ENCODE measurements at regions not wholly inside any gene's neighbourhood (a gene's known extent, or its start where the extent isn't known, plus 50 kb on each side); places are given as distances from the start of the nearest gene placed in this dataset.

GRCh38 chr14:62062645-62063044 lies 300.4 kb downstream of the SNAPC1 start:
- Mint-ChIP-seq H3K36me3 (no peaks in the 10 kb centered on the region), H3K4me1 (peaks cover 0 to 6% (median 0%) of the 10 kb centered on the region in 4 donors), H3K27ac (no peak overlapping the region), H3K4me3 (no peak overlapping the region), H3K27me3 (peaks cover 0 to 4% (median 3%) of the 10 kb centered on the region in 5 donors), H3K9me3 (no peaks in the 10 kb centered on the region)
- POLR2A ChIA-PET = no interaction called here
- no peak for DNase-seq
- ATAC-seq = no peak

- Mint-ChIP-seq H3K27ac (no peak overlapping the region), H3K9me3 (no peaks in the 10 kb centered on the region), H3K27me3 (peaks cover 0 to 6% (median 3%) of the 10 kb centered on the region in 5 donors), H3K36me3 (no peaks in the 10 kb centered on the region), H3K4me1 (peaks cover 0 to 6% (median 0%) of the 10 kb centered on the region in 4 donors), H3K4me3 (no peak overlapping the region)
- DNase-seq (no peak), ATAC-seq (no peak)
- POLR2A ChIA-PET = no interaction called here
Measured at GRCh38 chr14:62064751-62065323, 302.6 kb downstream of the SNAPC1 start.

- no peak for DNase-seq
- H3K4me3 Mint-ChIP-seq = no peak overlapping the region
- H3K27me3 Mint-ChIP-seq = peaks cover 0 to 6% (median 3%) of the 10 kb centered on the region in 5 donors
- no peaks in the 10 kb centered on the region for H3K36me3 Mint-ChIP-seq
- POLR2A ChIA-PET = no interaction called here
- no peaks in the 10 kb centered on the region for H3K9me3 Mint-ChIP-seq
- no peak for ATAC-seq
- peaks cover 0 to 5% (median 0%) of the 10 kb centered on the region in 4 donors for H3K4me1 Mint-ChIP-seq
- no peak overlapping the region for H3K27ac Mint-ChIP-seq
Measured at GRCh38 chr14:62066304-62066703, 304.1 kb downstream of the SNAPC1 start.

- Mint-ChIP-seq H3K27me3 (peaks cover 0 to 4% (median 0%) of the 10 kb centered on the region in 5 donors), H3K4me3 (no peak overlapping the region), H3K36me3 (no peaks in the 10 kb centered on the region), H3K27ac (no peak overlapping the region), H3K4me1 (peaks cover 0 to 3% (median 0%) of the 10 kb centered on the region in 4 donors), H3K9me3 (no peaks in the 10 kb centered on the region)
- ATAC-seq = no peak
- POLR2A ChIA-PET = no interaction called here
- DNase-seq = no peak
Measured at GRCh38 chr14:62071039-62071438, 308.8 kb downstream of the SNAPC1 start.

GRCh38 chr14:62076368-62076767 lies 314.1 kb downstream of the SNAPC1 start:
- Mint-ChIP-seq H3K4me1 (peaks cover 22 to 50% (median 28%) of the 10 kb centered on the region in 4 donors), H3K4me3 (no peak overlapping the region), H3K27ac (no peak overlapping the region), H3K36me3 (no peaks in the 10 kb centered on the region), H3K27me3 (peaks cover 0 to 4% (median 0%) of the 10 kb centered on the region in 5 donors), H3K9me3 (no peaks in the 10 kb centered on the region)
- DNase-seq = no peak
- ATAC-seq = no peak
- POLR2A ChIA-PET = no interaction called here

GRCh38 chr14:62076825-62077605 lies 314.8 kb downstream of the SNAPC1 start:
- ATAC-seq = no peak
- no peak for DNase-seq
- Mint-ChIP-seq H3K4me1 (peaks cover 27 to 57% (median 34%) of the 10 kb centered on the region in 4 donors), H3K27ac (peak overlapping the region in 9 of 10 donors; percentile 12 to 68 (median 49)), H3K36me3 (no peaks in the 10 kb centered on the region), H3K4me3 (peak overlapping the region in 9 of 10 donors; percentile 18 to 77 (median 64)), H3K27me3 (peaks cover 0 to 4% (median 0%) of the 10 kb centered on the region in 5 donors), H3K9me3 (no peaks in the 10 kb centered on the region)
- POLR2A ChIA-PET = interaction anchor here (0.6 to 0.7 kb wide), 3 partner anchors 46 to 603 kb away, joined by 3 read pairs; no protein-coding TSS in a partner anchor

- Mint-ChIP-seq H3K27ac (peak overlapping the region; percentile 12 to 68 (median 50)), H3K36me3 (no peaks in the 10 kb centered on the region), H3K4me3 (peak overlapping the region; percentile 7 to 77 (median 60)), H3K4me1 (peaks cover 28 to 64% (median 39%) of the 10 kb centered on the region in 4 donors), H3K27me3 (peaks cover 0 to 7% (median 0%) of the 10 kb centered on the region in 5 donors), H3K9me3 (no peaks in the 10 kb centered on the region)
- ATAC-seq (peak; percentile 70 to 86), DNase-seq (peak in 7 of 10 donors; percentile 12 to 62 (median 33))
- POLR2A ChIA-PET = interaction anchor here (0.6 to 0.7 kb wide), 3 partner anchors 45 to 603 kb away, joined by 3 read pairs; no protein-coding TSS in a partner anchor
Measured at GRCh38 chr14:62077676-62078261, 315.5 kb downstream of the SNAPC1 start.

- H3K9me3 Mint-ChIP-seq = no peaks in the 10 kb centered on the region
- no peak for DNase-seq
- H3K4me3 Mint-ChIP-seq = no peak overlapping the region
- peaks cover 0 to 4% (median 0%) of the 10 kb centered on the region in 5 donors for H3K27me3 Mint-ChIP-seq
- peaks cover 27 to 67% (median 39%) of the 10 kb centered on the region in 4 donors for H3K4me1 Mint-ChIP-seq
- no peak for ATAC-seq
- POLR2A ChIA-PET = no interaction called here
- H3K36me3 Mint-ChIP-seq = no peaks in the 10 kb centered on the region
- peak overlapping the region in 2 of 10 donors; percentile 47 to 61 for H3K27ac Mint-ChIP-seq
Measured at GRCh38 chr14:62079038-62079437, 316.8 kb downstream of the SNAPC1 start.

GRCh38 chr14:62081012-62081612 lies 318.9 kb downstream of the SNAPC1 start:
- ATAC-seq = peak in 1 of 2 donors; percentile 41
- H3K4me3 Mint-ChIP-seq = no peak overlapping the region
- H3K9me3 Mint-ChIP-seq = peaks cover 0 to 15% (median 5%) of the 10 kb centered on the region in 9 donors
- peaks cover 27 to 67% (median 39%) of the 10 kb centered on the region in 4 donors for H3K4me1 Mint-ChIP-seq
- peaks cover 0 to 3% (median 0%) of the 10 kb centered on the region in 5 donors for H3K27me3 Mint-ChIP-seq
- POLR2A ChIA-PET = no interaction called here
- peaks cover 0 to 9% (median 3%) of the 10 kb centered on the region in 3 donors for H3K36me3 Mint-ChIP-seq
- H3K27ac Mint-ChIP-seq = peak overlapping the region in 1 of 10 donors; percentile 20
- peak in 1 of 10 donors; percentile 5 for DNase-seq

GRCh38 chr14:62081951-62082350 lies 319.7 kb downstream of the SNAPC1 start:
- DNase-seq = peak in 2 of 10 donors; percentile 4 to 21
- H3K4me3 Mint-ChIP-seq = peak overlapping the region in 2 of 10 donors; percentile 11 to 54
- peaks cover 0 to 14% (median 3%) of the 10 kb centered on the region in 3 donors for H3K36me3 Mint-ChIP-seq
- peaks cover 0 to 5% (median 0%) of the 10 kb centered on the region in 5 donors for H3K27me3 Mint-ChIP-seq
- H3K27ac Mint-ChIP-seq = peak overlapping the region in 5 of 10 donors; percentile 13 to 49 (median 20)
- peaks cover 23 to 59% (median 33%) of the 10 kb centered on the region in 4 donors for H3K4me1 Mint-ChIP-seq
- H3K9me3 Mint-ChIP-seq = peaks cover 0 to 15% (median 5%) of the 10 kb centered on the region in 9 donors
- peak in 1 of 2 donors; percentile 64 for ATAC-seq
- POLR2A ChIA-PET = no interaction called here

- Mint-ChIP-seq H3K27ac (peak overlapping the region in 1 of 10 donors; percentile 15), H3K9me3 (peaks cover 0 to 15% (median 5%) of the 10 kb centered on the region in 9 donors), H3K27me3 (peaks cover 0 to 13% (median 0%) of the 10 kb centered on the region in 5 donors), H3K36me3 (peaks cover 0 to 14% (median 3%) of the 10 kb centered on the region in 3 donors), H3K4me1 (peaks cover 15 to 51% (median 25%) of the 10 kb centered on the region in 4 donors), H3K4me3 (no peak overlapping the region)
- no peak for ATAC-seq
- POLR2A ChIA-PET = no interaction called here
- DNase-seq = no peak
Measured at GRCh38 chr14:62082779-62083178, 320.6 kb downstream of the SNAPC1 start.

GRCh38 chr14:62084020-62084419 lies 321.8 kb downstream of the SNAPC1 start:
- POLR2A ChIA-PET = no interaction called here
- H3K4me3 Mint-ChIP-seq = no peak overlapping the region
- H3K27me3 Mint-ChIP-seq = peaks cover 0 to 18% (median 0%) of the 10 kb centered on the region in 5 donors
- peaks cover 0 to 14% (median 3%) of the 10 kb centered on the region in 3 donors for H3K36me3 Mint-ChIP-seq
- no peak overlapping the region for H3K27ac Mint-ChIP-seq
- no peak for ATAC-seq
- H3K4me1 Mint-ChIP-seq = peaks cover 9 to 40% (median 15%) of the 10 kb centered on the region in 4 donors
- peaks cover 0 to 15% (median 5%) of the 10 kb centered on the region in 9 donors for H3K9me3 Mint-ChIP-seq
- DNase-seq = no peak
